ENCODE measurements at regions not wholly inside any gene's neighbourhood (a gene's known extent, or its start where the extent isn't known, plus 50 kb on each side); places are given as distances from the start of the nearest gene placed in this dataset.
"Not testable (repeated sequence)": the region's sequence is repeated elsewhere in the genome, so short reads cannot be mapped to it uniquely, and the experiment has no call there.

DNA sequence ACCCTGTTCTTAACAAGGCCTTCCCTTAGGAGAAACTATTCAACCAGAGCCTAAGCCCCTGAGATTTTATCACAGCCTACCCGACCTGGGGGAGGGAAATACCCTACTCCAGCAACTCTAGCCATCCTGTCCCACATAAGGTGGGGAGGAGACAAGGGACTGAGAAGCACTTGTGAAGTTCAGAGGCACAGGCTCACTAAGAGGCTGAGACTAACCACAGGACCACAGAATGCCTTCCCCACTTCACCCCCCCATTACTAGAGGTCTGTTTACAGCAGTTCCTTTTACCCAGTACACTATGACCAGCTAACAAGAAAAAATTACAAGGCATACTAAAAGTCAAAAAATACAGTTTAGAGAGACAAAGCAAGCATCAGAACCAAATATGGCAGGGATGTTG is 86.8 kb downstream of the TEX35 start:
- intact Hi-C loops (cut with DNase I) = no loop called here
- DNase-seq = no peak
- ATAC-seq (ENCODE audit: poor library complexity) = no peak

DNA sequence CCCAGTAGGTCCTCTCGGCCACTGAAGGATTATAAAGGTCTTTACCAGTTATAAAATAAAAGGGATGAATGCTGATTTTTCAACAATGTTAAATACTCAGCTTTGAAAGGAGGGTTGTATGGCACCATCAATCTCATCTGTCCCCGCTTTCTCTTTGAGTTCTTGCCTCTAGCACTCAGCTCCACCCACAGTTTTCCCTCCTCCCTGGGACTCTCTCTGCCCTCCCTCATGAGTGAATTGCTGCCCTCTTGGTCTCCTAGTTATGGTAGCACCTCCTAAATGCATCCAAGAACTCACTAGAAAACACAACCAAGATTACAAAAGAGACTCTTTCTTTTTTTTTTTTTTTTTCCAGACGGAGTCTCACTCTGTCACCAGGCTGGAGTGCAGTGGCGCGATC is 91.0 kb downstream of the TEX35 start:
- intact Hi-C loops (cut with DNase I) = no loop called here
- DNase-seq (no peak), ATAC-seq (ENCODE audit: poor library complexity) (no peak)

DNA sequence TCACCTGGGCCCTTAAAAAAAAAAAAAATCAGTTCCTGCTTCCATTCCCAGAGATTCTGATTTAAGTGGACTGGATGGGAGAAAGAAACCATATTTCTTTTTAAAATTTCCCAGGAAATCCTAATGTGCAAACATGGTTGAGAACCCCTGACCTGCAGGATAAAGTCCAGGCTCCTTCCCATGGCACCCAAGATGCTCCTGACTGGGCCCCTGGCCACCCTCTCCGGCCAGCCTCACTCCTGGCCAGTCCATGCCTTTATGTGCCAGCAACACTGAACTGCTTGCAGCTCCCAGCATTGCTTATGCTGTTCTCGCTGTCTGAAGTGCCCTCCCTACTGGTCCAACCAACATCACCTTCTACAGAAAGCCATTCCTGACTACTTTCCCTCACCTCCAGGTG is 93.9 kb downstream of the TEX35 start:
- ATAC-seq (ENCODE audit: poor library complexity) = no peak
- intact Hi-C loops (cut with DNase I) = no loop called here
- DNase-seq = no peak

DNA sequence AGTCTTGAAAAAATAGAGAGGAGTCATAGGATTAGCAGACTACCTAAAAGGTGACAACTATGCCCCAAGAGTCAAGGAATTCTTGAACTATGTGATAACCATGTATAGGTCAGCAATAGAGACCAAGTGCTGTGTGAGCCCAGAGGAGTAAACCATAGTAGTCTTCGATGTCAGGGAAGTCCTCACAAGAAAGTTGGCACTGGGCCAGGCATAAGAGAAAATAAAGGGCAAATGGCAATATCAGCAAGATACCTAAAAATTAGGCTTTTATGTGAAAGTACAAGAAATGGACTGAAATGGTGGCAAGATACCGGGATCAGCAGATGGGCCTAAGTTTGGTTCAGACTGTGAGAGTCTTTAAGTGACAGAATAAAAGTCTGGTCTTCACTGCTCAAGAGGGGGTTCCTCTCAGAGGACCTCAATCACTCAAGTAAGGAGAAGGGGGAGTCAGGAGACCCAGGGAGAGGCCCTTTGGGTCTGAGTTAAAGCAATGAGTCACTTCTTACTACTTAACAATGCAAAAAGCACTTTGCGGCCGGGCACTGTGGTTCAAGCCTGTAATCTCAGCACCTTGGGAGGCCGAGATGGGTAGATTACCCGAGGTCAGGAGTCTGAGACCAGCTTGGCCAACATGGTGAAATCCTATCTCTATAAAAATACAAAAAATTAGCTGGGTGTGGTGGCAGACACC is 95.0 kb downstream of the TEX35 start:
- intact Hi-C loops (cut with DNase I) = no loop called here
- ATAC-seq (ENCODE audit: poor library complexity) (no peak), DNase-seq (no peak)

DNA sequence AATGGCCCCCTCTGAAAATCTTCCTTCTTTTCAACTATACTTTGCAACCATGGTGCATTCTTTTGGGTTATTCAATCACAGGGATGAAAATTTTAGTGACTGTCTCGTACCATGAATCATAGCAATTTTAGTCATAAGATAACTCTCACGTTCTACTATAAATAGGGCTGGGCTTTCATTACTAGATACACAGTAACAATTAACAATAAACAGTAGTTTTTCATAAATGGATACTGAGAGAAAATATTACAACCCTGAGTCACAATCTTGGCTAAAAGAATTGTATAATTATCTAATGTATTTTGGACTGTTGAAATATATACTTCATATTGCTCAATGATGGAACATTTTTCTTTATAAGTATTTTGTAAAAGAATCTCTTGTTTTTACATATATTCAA is 96.1 kb downstream of the TEX35 start:
- no peak for ATAC-seq (ENCODE audit: poor library complexity)
- no peak for DNase-seq
- intact Hi-C loops (cut with DNase I) = no loop called here

DNA sequence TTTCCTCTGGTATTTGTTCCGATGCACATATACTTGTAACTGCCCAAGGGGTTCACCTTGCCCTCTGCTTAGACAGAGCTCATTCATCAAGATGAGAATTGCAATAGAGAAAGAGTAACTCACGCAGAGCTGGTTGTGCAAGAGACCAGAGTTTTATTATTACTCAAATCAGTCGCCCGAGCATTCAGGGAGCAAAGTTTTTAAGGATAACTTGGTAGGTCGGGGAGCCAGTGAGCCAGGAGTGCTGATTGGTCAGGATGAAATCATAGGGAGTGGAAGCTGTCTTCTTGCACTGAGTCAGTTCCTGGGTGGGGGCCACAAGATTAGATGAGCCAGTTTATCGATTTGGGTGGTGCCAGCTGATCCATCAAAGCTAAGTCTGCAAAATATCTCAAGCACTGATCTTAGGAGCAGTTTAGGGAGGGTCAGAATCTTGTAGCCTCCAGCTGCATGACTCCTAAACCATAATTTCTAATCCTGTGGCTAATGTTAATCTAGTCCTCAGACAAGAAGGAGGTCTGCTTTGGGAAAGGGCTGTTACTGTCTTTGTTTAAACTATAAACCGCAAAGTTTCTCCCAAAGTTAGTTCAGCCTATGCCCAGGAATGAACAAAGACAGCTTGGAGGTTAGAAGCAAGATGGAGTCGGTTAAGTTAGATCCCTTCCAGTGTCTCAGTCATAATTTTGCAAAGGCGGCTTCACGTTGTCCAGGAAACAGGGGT is 97.9 kb downstream of the TEX35 start:
- intact Hi-C loops (cut with DNase I); DNase-seq; ATAC-seq (ENCODE audit: poor library complexity): not testable (repeated sequence)

DNA sequence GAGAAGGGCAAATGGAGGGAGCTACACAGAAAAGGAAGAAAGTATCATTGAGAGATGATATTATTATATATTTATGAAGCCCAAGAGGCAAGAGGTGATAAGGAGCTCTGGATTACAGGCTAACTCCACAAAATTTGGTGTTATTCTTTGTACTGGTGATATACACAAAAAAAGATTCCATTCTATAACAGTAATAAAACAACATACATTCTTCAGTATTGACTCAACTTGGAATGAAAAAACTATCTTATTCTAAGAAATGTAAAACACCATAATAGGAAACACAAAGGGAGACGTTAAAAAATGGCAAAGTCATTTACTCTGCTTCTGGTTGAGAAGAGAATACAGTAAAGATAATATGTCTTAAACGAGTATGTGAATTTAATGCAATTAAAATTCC is 99.4 kb downstream of the TEX35 start:
- DNase-seq (no peak), ATAC-seq (ENCODE audit: poor library complexity) (no peak)
- intact Hi-C loops (cut with DNase I) = no loop called here

DNA sequence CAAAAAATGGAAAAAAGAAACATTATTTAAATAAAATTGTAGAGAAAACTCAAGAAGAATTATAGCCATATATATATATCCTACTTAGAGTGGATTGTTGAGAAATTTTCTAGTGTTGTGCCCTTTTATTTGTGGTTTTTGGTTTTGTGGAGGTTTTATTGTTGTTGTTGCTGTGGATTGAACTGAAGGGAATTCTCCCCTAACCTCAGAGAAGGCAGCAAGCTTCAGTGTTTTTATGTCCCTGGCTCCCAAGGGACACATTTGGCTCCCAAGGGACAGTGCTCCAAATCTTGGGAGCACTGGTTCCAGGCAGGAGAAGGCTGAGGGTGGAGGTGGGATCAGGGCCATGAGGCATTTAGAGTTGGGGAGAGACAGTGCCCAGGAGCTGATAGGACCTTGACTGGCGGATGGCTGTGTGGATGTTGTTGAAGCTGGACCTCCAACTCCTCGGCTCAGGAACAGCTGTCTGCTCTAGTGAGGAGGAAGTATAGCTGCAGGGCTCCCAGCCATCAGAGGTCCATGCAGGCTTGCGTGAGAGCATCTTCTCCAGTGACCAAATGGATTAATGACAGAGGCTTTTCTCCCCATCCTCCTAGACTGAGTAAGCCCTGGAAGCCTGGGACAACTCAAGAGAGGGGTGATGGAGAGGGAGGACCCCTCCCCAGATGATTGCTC is 100.5 kb downstream of the TEX35 start:
- intact Hi-C loops (cut with DNase I) = no loop called here
- no peak for DNase-seq
- ATAC-seq (ENCODE audit: poor library complexity) = no peak

DNA sequence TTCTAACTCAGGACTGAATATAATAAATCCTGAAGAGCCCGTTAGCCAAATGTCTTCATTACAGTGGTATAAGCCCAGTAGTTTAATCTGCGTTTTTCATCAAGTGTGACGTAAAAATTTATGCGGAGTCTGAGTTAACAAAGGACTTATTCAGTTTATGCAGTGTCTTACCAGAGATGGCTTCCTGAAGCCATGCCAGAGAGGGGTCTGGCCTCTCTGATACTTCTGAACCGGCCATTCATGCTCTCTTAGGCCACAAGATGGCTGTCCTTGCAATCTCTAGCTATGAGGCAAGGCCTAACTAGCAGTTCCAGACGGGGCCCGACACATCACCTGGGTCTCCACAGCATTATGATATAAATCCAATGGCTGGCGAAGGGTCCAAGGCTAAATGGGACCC is 101.4 kb downstream of the TEX35 start:
- ATAC-seq (ENCODE audit: poor library complexity) (no peak), DNase-seq (no peak)
- intact Hi-C loops (cut with DNase I) = no loop called here

DNA sequence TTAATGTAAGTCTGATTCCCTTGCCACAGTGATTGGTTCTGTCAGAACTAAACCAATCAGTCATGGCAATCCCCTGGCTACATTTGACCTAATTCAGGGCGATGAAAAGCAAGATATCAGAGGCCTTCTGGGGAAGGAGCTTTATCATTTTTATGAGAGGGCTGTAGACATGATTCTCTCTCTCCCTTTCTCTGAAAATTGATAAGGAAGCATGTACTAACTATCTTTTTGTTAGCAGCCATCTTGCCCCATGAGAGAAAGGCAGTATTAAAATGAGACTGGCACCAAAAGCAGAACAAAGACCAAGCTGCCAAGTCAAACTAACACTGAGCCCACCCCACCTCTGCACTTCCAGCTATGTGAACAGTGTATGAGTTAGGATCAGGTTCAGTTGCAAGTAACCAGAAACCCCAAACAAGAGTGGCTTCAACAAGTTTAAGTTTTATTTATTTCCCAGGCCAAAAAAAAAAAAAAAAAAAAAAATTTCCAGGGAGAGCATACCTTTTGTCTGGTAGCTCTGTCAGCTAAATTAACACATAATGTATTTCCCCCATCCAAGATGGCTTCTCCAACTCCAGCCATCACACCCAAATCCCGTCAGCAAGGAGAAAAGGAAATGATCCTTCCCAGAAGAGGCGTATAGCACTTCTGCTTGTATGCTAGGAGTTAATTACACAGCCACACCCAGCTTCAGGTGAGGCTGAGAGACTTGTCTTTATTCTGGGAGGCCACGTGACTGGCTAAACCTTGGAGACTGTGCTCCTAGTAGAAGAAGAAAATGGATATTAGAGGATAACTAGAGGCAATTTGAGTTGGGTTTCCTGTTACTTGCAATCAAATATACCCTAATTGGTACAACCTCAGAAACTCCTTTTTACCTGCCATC is 105.8 kb upstream of the RALGPS2 start:
- intact Hi-C loops (cut with DNase I) = no loop called here
- ATAC-seq (ENCODE audit: poor library complexity) (no peak), DNase-seq (no peak)

DNA sequence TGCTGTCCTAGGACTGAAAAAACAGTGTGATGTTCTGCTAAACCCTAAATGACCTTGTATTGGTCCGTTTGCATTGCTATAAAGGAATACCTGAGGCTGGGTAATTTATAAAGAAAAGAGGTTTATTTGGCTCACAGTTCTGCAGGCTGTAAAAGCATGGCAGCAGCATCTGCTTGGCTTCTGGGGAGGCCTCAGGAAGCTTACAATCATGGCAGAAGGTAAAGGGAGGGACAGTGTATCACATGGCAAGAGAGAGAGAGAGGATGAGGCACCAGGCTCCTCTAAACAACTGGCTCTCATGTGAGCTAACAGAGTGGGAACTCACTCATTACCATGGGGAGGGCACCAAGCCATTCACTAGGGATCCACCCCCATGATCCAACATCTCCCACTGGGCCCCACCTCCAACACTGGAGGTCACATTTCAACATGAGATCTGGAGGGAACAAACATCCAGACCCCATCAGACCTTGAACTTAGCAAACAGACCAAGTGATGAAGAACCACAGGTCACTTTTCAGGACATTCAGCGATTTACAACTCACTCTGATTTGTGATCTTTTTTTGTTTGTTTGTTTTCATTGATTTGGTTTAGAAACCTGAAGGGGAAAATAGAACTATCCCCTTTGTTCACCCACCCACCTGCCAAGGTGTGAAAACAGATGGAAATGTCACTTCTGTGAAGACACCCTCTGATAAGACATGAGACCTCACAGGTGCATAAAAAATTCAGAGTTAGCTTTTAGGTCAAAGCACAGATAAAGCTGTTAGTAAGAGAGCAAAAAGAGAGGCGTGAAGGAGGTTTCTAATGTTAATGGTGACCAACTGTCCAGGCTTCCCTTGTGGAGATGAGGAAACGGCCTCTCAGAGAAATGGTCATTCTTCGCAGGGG is 104.2 kb upstream of the RALGPS2 start:
- no peak for DNase-seq
- intact Hi-C loops (cut with DNase I) = no loop called here
- no peak for ATAC-seq (ENCODE audit: poor library complexity)

DNA sequence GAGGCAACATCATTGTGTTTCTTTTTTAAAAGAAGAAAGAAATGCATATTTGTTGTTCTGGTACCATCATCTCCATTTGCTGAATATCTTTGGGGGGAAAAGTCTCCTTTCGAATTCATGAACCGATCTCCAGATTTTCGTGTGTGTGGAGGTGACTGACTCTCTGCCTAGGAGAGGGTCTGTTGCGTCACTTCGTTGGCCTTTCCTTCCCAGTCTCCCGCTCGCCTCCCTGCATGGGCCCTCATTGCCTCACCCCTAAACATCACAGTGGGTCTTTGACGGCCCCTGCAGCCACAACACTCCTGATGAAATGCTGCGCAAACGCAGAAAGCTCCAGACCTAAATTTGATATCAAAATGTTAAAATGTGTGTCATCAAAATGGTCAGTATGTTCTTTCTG is 103.2 kb upstream of the RALGPS2 start:
- no peak for ATAC-seq (ENCODE audit: poor library complexity)
- no peak for DNase-seq
- intact Hi-C loops (cut with DNase I) = no loop called here

DNA sequence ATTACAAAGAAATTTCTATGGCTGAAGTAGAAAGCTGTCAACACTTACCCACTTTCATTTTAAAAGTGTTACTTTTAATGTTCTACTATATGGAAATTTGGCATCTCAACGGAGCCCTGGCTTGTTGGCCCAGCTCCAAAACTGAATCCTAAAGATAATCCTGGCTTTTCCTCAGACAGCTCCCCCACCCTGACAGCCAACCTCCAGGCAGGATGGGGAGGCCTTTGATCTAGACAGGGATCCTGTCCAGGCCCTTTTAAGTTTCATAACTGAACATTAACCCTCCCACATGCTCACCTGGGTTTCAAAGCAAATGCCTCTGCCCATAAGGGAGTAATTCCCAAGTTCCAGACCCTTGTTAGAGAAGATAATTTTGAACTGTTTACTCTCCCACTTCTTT is 99.3 kb upstream of the RALGPS2 start:
- intact Hi-C loops (cut with DNase I) = no loop called here
- DNase-seq (no peak), ATAC-seq (ENCODE audit: poor library complexity) (no peak)

DNA sequence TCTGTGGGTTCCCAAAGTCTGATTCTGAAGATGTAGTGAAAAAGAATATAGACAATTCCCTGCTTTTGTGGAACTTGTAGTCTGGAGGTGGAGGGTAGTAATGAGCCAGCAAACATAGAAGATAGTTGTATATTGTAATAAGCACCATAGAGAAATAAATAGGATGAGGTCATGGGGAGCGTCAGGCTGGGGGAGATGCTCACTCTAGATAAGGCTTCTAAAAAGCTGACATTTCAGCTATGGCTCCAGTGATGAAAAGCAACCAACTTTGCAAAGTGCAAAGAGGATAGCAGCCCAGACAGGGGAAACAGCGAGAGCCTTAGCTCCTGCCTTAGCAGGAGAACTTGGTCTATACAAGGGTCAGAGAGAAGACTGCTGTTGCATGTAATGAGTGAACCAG is 98.0 kb upstream of the RALGPS2 start:
- ATAC-seq (ENCODE audit: poor library complexity) = no peak
- DNase-seq = no peak
- intact Hi-C loops (cut with DNase I) = no loop called here

DNA sequence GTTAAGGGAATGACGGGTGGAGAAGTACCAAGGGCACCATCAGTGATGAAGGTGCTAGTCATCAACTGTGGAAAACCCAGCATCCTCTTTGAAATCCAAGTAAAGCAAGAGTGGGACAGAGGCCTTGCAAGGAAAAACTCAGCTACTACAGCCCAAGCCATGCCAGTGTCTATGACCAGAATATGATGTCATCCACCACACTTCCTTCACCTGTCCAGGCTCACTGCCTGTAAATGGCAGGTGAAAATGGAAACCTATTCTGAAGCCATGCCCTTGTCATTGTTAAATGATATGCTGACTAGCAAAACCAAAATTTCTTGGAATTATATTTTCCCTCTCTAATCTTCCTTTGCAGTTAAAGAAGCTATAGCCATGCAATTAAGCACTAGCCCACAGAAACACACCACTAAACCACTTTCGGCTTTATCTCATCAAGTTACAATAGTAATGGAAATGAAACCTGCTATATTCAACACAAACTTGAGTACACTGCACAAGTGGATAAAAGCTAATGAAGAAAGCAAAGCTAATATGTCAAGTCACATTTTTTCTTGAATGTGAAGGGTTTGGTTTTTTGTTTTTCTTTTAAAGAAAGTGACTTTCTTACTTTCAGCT is 96.3 kb upstream of the RALGPS2 start:
- no peak for DNase-seq
- intact Hi-C loops (cut with DNase I) = no loop called here
- ATAC-seq (ENCODE audit: poor library complexity) = no peak

DNA sequence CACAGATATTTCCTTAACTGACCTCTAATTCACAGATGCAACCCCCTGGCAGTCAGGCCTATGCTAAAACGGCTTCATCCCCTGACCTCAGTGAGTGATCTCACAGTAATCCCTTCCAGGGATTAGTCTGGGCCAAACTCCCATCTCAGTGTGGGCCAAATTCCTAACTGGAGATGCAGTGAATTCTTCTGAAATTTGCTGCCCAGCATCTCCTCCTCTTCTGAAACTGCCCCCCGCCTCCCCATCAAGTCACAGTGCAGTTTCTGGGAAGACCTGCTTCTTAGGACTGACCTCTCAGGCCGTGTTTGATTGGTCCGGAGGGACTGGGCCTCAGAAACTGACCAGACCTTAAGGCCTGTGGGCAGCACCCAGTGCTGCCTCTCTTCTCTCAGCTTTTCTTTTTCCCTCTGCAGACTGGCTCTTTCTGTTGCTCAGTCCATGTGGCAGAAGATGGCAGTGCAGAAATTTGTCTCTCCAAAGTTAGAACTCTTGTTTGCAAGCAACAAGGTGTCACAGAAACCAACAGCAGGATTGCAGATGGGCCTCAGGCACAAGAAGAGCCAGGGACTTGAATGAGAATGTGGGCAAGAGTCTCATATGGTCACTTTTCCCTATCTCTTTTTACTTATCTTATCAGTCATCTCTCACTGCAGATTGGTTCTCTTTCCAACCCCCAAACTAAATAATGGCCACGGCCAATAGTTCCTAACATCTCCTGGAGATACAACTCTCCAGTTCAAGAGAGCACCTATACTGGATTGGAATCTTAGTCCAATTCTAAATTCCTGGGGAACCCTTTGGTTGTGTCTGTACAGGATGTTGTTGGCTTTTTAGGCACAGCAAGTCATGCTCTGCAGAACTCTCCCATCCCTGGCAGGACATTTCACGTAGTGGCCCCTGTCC is 95.5 kb upstream of the RALGPS2 start:
- DNase-seq (no peak), ATAC-seq (ENCODE audit: poor library complexity) (peak; percentile 76)
- intact Hi-C loops (cut with DNase I) = no loop called here

DNA sequence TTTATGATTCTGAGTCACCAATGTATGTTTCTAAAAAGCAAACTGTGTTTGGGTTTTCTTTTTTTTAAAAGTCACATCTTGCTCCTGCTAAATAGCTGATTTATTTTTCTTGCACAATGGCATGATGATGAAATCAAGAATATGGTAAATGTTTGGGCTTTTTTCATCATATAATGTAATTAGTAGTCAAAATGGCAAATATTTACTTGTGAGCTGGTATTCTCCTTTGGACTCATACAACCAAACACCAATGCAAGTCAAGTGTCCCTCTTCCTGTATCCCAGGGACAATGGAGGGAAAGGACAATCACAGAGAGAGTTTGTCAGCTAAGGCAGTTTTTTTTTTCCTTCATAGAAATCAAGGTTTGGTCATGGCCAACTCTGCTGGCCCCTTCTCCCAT is 94.6 kb upstream of the RALGPS2 start:
- DNase-seq (no peak), ATAC-seq (ENCODE audit: poor library complexity) (no peak)
- intact Hi-C loops (cut with DNase I) = no loop called here

All from Right ventricle myocardium superior (tissue), 1 donor.